Fibroblast of lung (primary cell): ENCODE measurements at regions not wholly inside any gene's neighbourhood (a gene's known extent, or its start where the extent isn't known, plus 50 kb on each side); places are given as distances from the start of the nearest gene placed in this dataset.

Experiments used
- CTCF ChIP-seq, 2 donors: IDR thresholded peaks in 1 of 2; conservative IDR thresholded peaks in 1 of 2; 1 replicate in 1 of 2; 2 replicates in 1 of 2; pipeline ENCODE4 v1.5.1; 2011 to 2012; ENCODE audit warnings: low read length in 2 of 2, control low read depth in 1 of 2, inconsistent platforms in 1 of 2, low read depth in 1 of 2, mild to moderate bottlenecking in 1 of 2
- EZH2 ChIP-seq: IDR thresholded peaks from 2 replicates; pipeline ENCODE4 v1.5.1; 2012; ENCODE audit warnings: low read length, control low read depth, mild to moderate bottlenecking; ENCODE audit errors: missing control alignments

GRCh38 chr2:16312771-16313170, 352.9 kb downstream of the CYRIA start:
- no peak for TF ChIP-seq CTCF (conservative IDR thresholded peaks at IDR 0.05 in 1 of 2, IDR thresholded peaks at IDR 0.05 in 1 of 2; ENCODE audit: low read depth in 1 of 2, low read length in 2 of 2)
- no peak for TF ChIP-seq EZH2
